Breast epithelium (tissue), 3 donors: ENCODE measurements at regions not wholly inside any gene's neighbourhood (a gene's known extent, or its start where the extent isn't known, plus 50 kb on each side); places are given as distances from the start of the nearest gene placed in this dataset.

Source experiments
- CTCF ChIP-seq, 3 donors: fragments of 450-650 bp; IDR thresholded peaks; one replicate each; pipeline ENCODE4 v1.5.1; 2016 to 2017; ENCODE audit warnings: antibody characterized with exemption in 3 of 3, mild to moderate bottlenecking in 3 of 3, moderate library complexity in 3 of 3
- POLR2AphosphoS5 ChIP-seq, 3 donors: sonication (generic); formaldehyde crosslinking; IDR thresholded peaks; one replicate each; pipeline ENCODE4 v1.6.1; 2017; ENCODE audit warnings: antibody characterized with exemption in 3 of 3

GRCh38 chr4:97396097-97396496 is 747.2 kb downstream of the STPG2 start:
- TF ChIP-seq POLR2AphosphoS5 (IDR thresholded peaks at IDR 0.05) (no peak), CTCF (IDR thresholded peaks at IDR 0.05) (no peak)
